ENCODE measurements at regions not wholly inside any gene's neighbourhood (a gene's known extent, or its start where the extent isn't known, plus 50 kb on each side); places are given as distances from the start of the nearest gene placed in this dataset.

- Mint-ChIP-seq H3K9me3 (ENCODE audit: unreplicated experiment) (no peaks in the 10 kb centered on the region), H3K4me1 (ENCODE audit: low read depth, unreplicated experiment) (no peaks in the 10 kb centered on the region), H3K27me3 (ENCODE audit: unreplicated experiment) (no peaks in the 10 kb centered on the region), H3K27ac (ENCODE audit: unreplicated experiment) (no peak overlapping the region), H3K36me3 (ENCODE audit: unreplicated experiment) (no peaks in the 10 kb centered on the region), H3K4me3 (ENCODE audit: unreplicated experiment) (no peak overlapping the region)
- no peak for TF ChIP-seq CTCF (IDR thresholded peaks at IDR 0.05; ENCODE audit: partially characterized antibody, unreplicated experiment)
- no peak for DNase-seq
Observed at GRCh38 chr15:95868450-95868849, 462.1 kb upstream of the NR2F2 start.

- no peaks in the 10 kb centered on the region for H3K27me3 Mint-ChIP-seq (ENCODE audit: unreplicated experiment)
- no peak for TF ChIP-seq CTCF (IDR thresholded peaks at IDR 0.05; ENCODE audit: partially characterized antibody, unreplicated experiment)
- no peaks in the 10 kb centered on the region for H3K9me3 Mint-ChIP-seq (ENCODE audit: unreplicated experiment)
- H3K36me3 Mint-ChIP-seq (ENCODE audit: unreplicated experiment): no peaks in the 10 kb centered on the region
- no peaks in the 10 kb centered on the region for H3K4me1 Mint-ChIP-seq (ENCODE audit: low read depth, unreplicated experiment)
- no peak for DNase-seq
- H3K4me3 Mint-ChIP-seq (ENCODE audit: unreplicated experiment): no peak overlapping the region
- H3K27ac Mint-ChIP-seq (ENCODE audit: unreplicated experiment): no peak overlapping the region
Observed at GRCh38 chr15:95868970-95869369, 461.5 kb upstream of the NR2F2 start.

GRCh38 chr15:95869920-95870319 lies 460.6 kb upstream of the NR2F2 start:
- no peak for TF ChIP-seq CTCF (IDR thresholded peaks at IDR 0.05; ENCODE audit: partially characterized antibody, unreplicated experiment)
- Mint-ChIP-seq H3K9me3 (ENCODE audit: unreplicated experiment) (no peaks in the 10 kb centered on the region), H3K4me1 (ENCODE audit: low read depth, unreplicated experiment) (no peaks in the 10 kb centered on the region), H3K4me3 (ENCODE audit: unreplicated experiment) (no peak overlapping the region), H3K27me3 (ENCODE audit: unreplicated experiment) (no peaks in the 10 kb centered on the region), H3K36me3 (ENCODE audit: unreplicated experiment) (no peaks in the 10 kb centered on the region), H3K27ac (ENCODE audit: unreplicated experiment) (no peak overlapping the region)
- DNase-seq: no peak

GRCh38 chr15:95872366-95872771 lies 458.1 kb upstream of the NR2F2 start:
- TF ChIP-seq CTCF (IDR thresholded peaks at IDR 0.05; ENCODE audit: partially characterized antibody, unreplicated experiment): no peak
- Mint-ChIP-seq H3K4me1 (ENCODE audit: low read depth, unreplicated experiment) (no peaks in the 10 kb centered on the region), H3K4me3 (ENCODE audit: unreplicated experiment) (no peak overlapping the region), H3K27ac (ENCODE audit: unreplicated experiment) (no peak overlapping the region), H3K27me3 (ENCODE audit: unreplicated experiment) (no peaks in the 10 kb centered on the region), H3K36me3 (ENCODE audit: unreplicated experiment) (no peaks in the 10 kb centered on the region), H3K9me3 (ENCODE audit: unreplicated experiment) (no peaks in the 10 kb centered on the region)
- DNase-seq: no peak

- TF ChIP-seq CTCF (IDR thresholded peaks at IDR 0.05; ENCODE audit: partially characterized antibody, unreplicated experiment): no peak
- Mint-ChIP-seq H3K4me1 (ENCODE audit: low read depth, unreplicated experiment) (no peaks in the 10 kb centered on the region), H3K9me3 (ENCODE audit: unreplicated experiment) (no peaks in the 10 kb centered on the region), H3K4me3 (ENCODE audit: unreplicated experiment) (no peak overlapping the region), H3K27ac (ENCODE audit: unreplicated experiment) (no peak overlapping the region), H3K36me3 (ENCODE audit: unreplicated experiment) (no peaks in the 10 kb centered on the region), H3K27me3 (ENCODE audit: unreplicated experiment) (no peaks in the 10 kb centered on the region)
- DNase-seq: no peak
Observed at GRCh38 chr15:95874637-95875036, 455.9 kb upstream of the NR2F2 start.

Data from glutamatergic neuron (in vitro differentiated cells).